Heart left ventricle (tissue), 16 donors: ENCODE measurements at regions not wholly inside any gene's neighbourhood (a gene's known extent, or its start where the extent isn't known, plus 50 kb on each side); places are given as distances from the start of the nearest gene placed in this dataset.

Source experiments
- ATAC-seq, 4 donors: fragments of 200-7000 bp; cut with Tn5 transposase; one replicate each; pipeline ENCODE4 v1.9.1; 2020 to 2022; ENCODE audit warnings: moderate library complexity in 4 of 4, mild to moderate bottlenecking in 3 of 4, moderate number of reproducible peaks in 1 of 4
- DNase-seq, 5 donors: peaks; one replicate each; pipeline ENCODE4 v3.0.0-alpha.2; 2020
- H3K27ac ChIP-seq, 12 donors: fragments of 200-600 bp; sonication (generic) in 4 of 12; one replicate each; pipeline versions ENCODE4 v1.5.0 to v1.8.0; 2016 to 2022; ENCODE audit warnings: mild to moderate bottlenecking in 2 of 12
- H3K27me3 ChIP-seq, 9 donors: fragments of 200-600 bp; sonication (generic) in 2 of 9; one replicate each; pipeline versions ENCODE4 v1.5.1 to v1.8.0; 2016 to 2022; ENCODE audit warnings: mild to moderate bottlenecking in 3 of 9
- H3K36me3 ChIP-seq, 9 donors: fragments of 200-600 bp; sonication (generic) in 2 of 9; one replicate each; pipeline versions ENCODE4 v1.5.0 to v1.8.0; 2018 to 2022; ENCODE audit warnings: mild to moderate bottlenecking in 2 of 9
- H3K4me1 ChIP-seq, 12 donors: fragments of 200-600 bp; sonication (generic) in 4 of 12; one replicate each; pipeline versions ENCODE4 v1.5.0 to v1.8.0; 2016 to 2022; ENCODE audit warnings: mild to moderate bottlenecking in 3 of 12
- H3K4me3 ChIP-seq, 12 donors: fragments of 200-600 bp; sonication (generic) in 4 of 12; one replicate each; pipeline versions ENCODE4 v1.5.0 to v1.8.0; 2017 to 2022; ENCODE audit warnings: mild to moderate bottlenecking in 9 of 12, moderate library complexity in 4 of 12
- H3K9me3 ChIP-seq, 12 donors: fragments of 200-600 bp; sonication (generic) in 4 of 12; one replicate each; pipeline versions ENCODE4 v1.5.0 to v1.8.0; 2016 to 2022; ENCODE audit warnings: mild to moderate bottlenecking in 1 of 12
- CTCF ChIP-seq, 12 donors: fragments of 200-600 bp; sonication (generic) in 4 of 12; IDR thresholded peaks; one replicate each; pipeline versions ENCODE4 v1.5.0 to v1.8.0; 2018 to 2022; ENCODE audit warnings: antibody characterized with exemption in 12 of 12, mild to moderate bottlenecking in 5 of 12
- POLR2A ChIP-seq, 2 donors: fragments of 450-650 bp; IDR thresholded peaks; one replicate each; pipeline ENCODE4 v1.6.1; 2017; ENCODE audit warnings: antibody characterized with exemption in 2 of 2, mild to moderate bottlenecking in 2 of 2, moderate library complexity in 2 of 2
- WGBS, 4 donors: extraction: QIAGEN DNeasy Blood & Tissue Kit in 2 of 4; methylation state at CpG; one replicate each; pipeline versions ENCODE4 v1.1.5 to v1.1.7; 2013 to 2018; 5-methylcytosine and 5-hydroxymethylcytosine counted together
- intact Hi-C, 10 donors: fragments of 100-400 bp; cut with DNase I; formaldehyde crosslinking; loops; one replicate each; pipeline versions ENCODE4 v1.11.1 to v1.14.2; 2022
- donor health status: ischemic (EF 13 %, LVEDD 7.1; RV severe dilation, severe dysfunction).
- donor health status: healthy with polysubstance abuse.
- donor health status: DM: no; HTN: yes; CAD: no.
- donor health status: DM: no; HTN: no; CAD: no.
- donor health status: ischemic (EF 25% LVEDD 6.9; RV normal size, moderate dysfunction).
- donor health status: ischemic (EF 25% LVEDD 5.7; RV mildly dilated, moderate dysfunction).
- donor health status: healthy.
- donor health status: DM: yes; HTN: yes; CAD: no.
- donor health status: ischemic (EF 35%, LVEDD 5.7; RV mildly dilated, moderate dysfunction).
- donor health status: nonischemic (EF 11% LVEDD 7.7; RV severe dilation, severe dysfunction).
- donor health status: DM: yes; HTN: yes; CAD: no.
- donor health status: PGD.
- donor health status: ischemic (EF 29% LVEDD 5.4; RV normal size, mild dysfunction).
- donor health status: nonischemic (EF 23%, LVEDD 6.1; RV moderate dilation, normal function).

DNA sequence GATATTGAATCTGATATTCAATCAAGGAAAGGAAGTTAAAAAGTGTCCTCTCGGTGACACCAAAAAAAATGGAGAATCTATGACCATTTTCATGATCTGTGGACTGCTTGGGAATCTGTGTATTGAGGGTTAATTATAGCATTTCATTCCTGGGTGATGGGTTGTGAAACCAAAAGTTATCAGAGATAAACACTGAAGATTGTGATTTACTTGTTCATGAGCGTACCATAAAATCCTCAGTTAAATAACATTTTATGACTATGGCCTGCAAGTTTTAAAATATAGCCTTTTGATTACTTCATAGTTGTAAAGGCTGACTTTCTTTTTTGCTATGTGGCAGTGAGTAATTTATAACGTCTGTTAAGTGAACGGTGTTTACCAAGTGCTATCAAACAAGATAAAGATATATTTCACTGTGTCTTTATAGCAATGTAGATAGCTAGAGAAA, 267.9 kb upstream of the SEMA6A start:
- Histone ChIP-seq H3K27me3 (no peaks in the 10 kb centered on the region), H3K4me3 (no peak overlapping the region), H3K4me1 (peaks cover 0 to 8% (median 0%) of the 10 kb centered on the region in 12 donors), H3K9me3 (peaks cover 0 to 11% (median 0%) of the 10 kb centered on the region in 12 donors), H3K36me3 (no peaks in the 10 kb centered on the region), H3K27ac (no peak overlapping the region)
- 67 to 71% (median 70%) methylated on average over 4 of the region's 4 CpGs for WGBS, 4 donors
- ATAC-seq (no peak), DNase-seq (no peak)
- TF ChIP-seq CTCF (IDR thresholded peaks at IDR 0.05) (no peak), POLR2A (IDR thresholded peaks at IDR 0.05) (no peak)
- intact Hi-C loops, result no loop called here

- no peaks in the 10 kb centered on the region for H3K36me3 ChIP-seq
- no peak for DNase-seq
- WGBS, 4 donors, result 95 to 97% (median 97%) methylated on average over 11 of the region's 11 CpGs
Measured at GRCh38 chr5:116841734-116842133, 267.1 kb upstream of the SEMA6A start.

DNA sequence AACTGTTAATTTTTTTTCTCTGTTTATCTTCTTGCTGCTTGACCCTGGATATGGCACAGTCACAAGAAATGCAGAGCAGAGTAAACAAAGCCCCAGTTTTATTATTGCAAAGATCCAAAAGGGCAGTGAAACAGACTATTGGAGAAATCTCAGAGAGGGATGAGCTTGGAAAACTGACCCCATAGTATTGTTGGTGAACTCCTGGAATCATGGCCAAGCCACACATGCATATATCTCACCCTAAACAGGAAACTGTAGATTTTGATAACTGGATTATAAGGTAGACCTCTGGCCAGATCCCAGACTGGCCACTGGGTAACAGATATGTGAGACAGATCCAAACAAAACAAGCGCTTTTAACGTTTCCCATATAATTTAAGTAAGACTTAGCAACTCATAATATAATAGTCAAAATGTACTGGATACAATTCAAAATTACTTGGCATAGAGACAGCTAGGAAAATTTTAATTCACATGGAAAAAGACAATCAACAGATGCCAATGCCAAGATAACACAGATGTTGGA, 263.5 kb upstream of the SEMA6A start:
- H3K27me3 ChIP-seq, result no peaks in the 10 kb centered on the region

More at GRCh38 chr5:116841734-116842133, 267.1 kb upstream of the SEMA6A start:
- ATAC-seq, result no peak
- no peaks in the 10 kb centered on the region for H3K27me3 ChIP-seq
- TF ChIP-seq POLR2A (IDR thresholded peaks at IDR 0.05) (no peak), CTCF (IDR thresholded peaks at IDR 0.05) (no peak)
- H3K9me3 ChIP-seq, result peaks cover 0 to 11% (median 0%) of the 10 kb centered on the region in 12 donors
- H3K4me1 ChIP-seq, result peaks cover 0 to 12% (median 0%) of the 10 kb centered on the region in 12 donors
- no peak overlapping the region for H3K4me3 ChIP-seq
- no peak overlapping the region for H3K27ac ChIP-seq
- intact Hi-C loops, result no loop called here

More for the DNA sequence above, 263.5 kb upstream of the SEMA6A start:
- TF ChIP-seq POLR2A (IDR thresholded peaks at IDR 0.05) (no peak), CTCF (IDR thresholded peaks at IDR 0.05) (no peak)
- Histone ChIP-seq H3K4me1 (peaks cover 0 to 12% (median 0%) of the 10 kb centered on the region in 12 donors), H3K9me3 (peaks cover 0 to 11% (median 0%) of the 10 kb centered on the region in 12 donors), H3K36me3 (no peaks in the 10 kb centered on the region), H3K4me3 (no peak overlapping the region), H3K27ac (peak overlapping the region in 2 of 12 donors; percentile 3 to 19)
- 43 to 56% (median 50%) methylated on average over 2 of the region's 2 CpGs for WGBS, 4 donors
- ATAC-seq (no peak), DNase-seq (no peak)
- intact Hi-C loops, result no loop called here
